KMS-11 (cell line): ENCODE measurements at regions not wholly inside any gene's neighbourhood (a gene's known extent, or its start where the extent isn't known, plus 50 kb on each side); places are given as distances from the start of the nearest gene placed in this dataset.

ENCODE experiments used
- H2AFZ ChIP-seq: fragments of 200-600 bp; sonication (generic); 2 replicates; pipeline ENCODE4 v1.6.1; 2016; ENCODE audit warnings: antibody characterized with exemption, mixed run types, low read depth
- H3K27ac ChIP-seq: fragments of 200-600 bp; sonication (generic); 2 replicates; pipeline ENCODE4 v1.6.1; 2016; ENCODE audit warnings: mild to moderate bottlenecking, mixed run types
- H3K27me3 ChIP-seq: fragments of 200-600 bp; sonication (generic); 2 replicates; pipeline ENCODE4 v1.6.1; 2017; ENCODE audit warnings: mild to moderate bottlenecking, low read depth, mixed run types, moderate library complexity; ENCODE audit not compliant: insufficient read depth
- H3K36me3 ChIP-seq: fragments of 200-600 bp; sonication (generic); 2 replicates; pipeline ENCODE4 v1.6.1; 2017; ENCODE audit warnings: mild to moderate bottlenecking, mixed run types; ENCODE audit not compliant: insufficient read depth
- H3K4me1 ChIP-seq: fragments of 200-600 bp; sonication (generic); 2 replicates; pipeline ENCODE4 v1.6.1; 2016; ENCODE audit warnings: mild to moderate bottlenecking, low read depth, mixed run types; ENCODE audit not compliant: poor library complexity, severe bottlenecking
- H3K4me2 ChIP-seq: fragments of 200-600 bp; sonication (generic); 2 replicates; pipeline ENCODE4 v1.7.0; 2016; ENCODE audit warnings: mild to moderate bottlenecking, mixed run types
- H3K4me3 ChIP-seq: fragments of 200-600 bp; sonication (generic); IDR thresholded peaks from 2 replicates; pipeline ENCODE4 v1.6.1; 2017; ENCODE audit warnings: low read depth, low read length, mixed read lengths; ENCODE audit not compliant: insufficient read depth
- H3K79me2 ChIP-seq: fragments of 200-600 bp; sonication (generic); 2 replicates; pipeline ENCODE4 v1.6.1; 2016; ENCODE audit warnings: low read depth, mixed run types; ENCODE audit not compliant: insufficient read depth
- H3K9ac ChIP-seq: fragments of 200-600 bp; sonication (generic); 2 replicates; pipeline ENCODE4 v1.6.1; 2016; ENCODE audit warnings: mild to moderate bottlenecking, mixed run types
- H4K20me1 ChIP-seq: fragments of 200-600 bp; sonication (generic); 2 replicates; pipeline ENCODE4 v1.6.1; 2016; ENCODE audit warnings: mild to moderate bottlenecking, mixed run types; ENCODE audit not compliant: insufficient read depth
- TF ChIP-seq, protein P1 (sequence below): fragments of 200-600 bp; sonication (generic); conservative IDR thresholded peaks from 2 replicates; pipeline ENCODE4 v1.6.1; 2017; ENCODE audit warnings: low read depth, mild to moderate bottlenecking, antibody characterized with exemption, low read length, moderate library complexity, mixed read lengths

DNA sequence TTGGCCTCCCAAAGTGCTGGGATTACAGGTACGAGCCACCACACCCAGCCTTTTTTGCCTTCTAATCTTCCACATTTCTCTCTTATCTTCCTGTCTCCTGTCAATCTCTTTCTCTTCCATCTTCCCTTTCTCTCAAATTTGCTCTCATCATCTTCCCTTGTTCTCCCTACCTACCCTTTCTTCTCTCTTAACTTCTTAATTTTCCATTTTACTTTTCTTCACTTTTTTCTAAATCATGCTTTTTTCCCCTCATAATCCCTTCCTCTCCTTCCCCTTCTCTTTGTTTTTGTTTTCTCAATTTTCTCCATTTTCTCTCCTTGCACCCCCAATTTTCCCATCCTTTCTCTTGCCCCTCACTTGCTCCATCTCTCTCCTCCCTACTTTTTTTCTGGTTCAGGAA, 545.7 kb downstream of the OMA1 start:
- TF ChIP-seq, protein P1, sequence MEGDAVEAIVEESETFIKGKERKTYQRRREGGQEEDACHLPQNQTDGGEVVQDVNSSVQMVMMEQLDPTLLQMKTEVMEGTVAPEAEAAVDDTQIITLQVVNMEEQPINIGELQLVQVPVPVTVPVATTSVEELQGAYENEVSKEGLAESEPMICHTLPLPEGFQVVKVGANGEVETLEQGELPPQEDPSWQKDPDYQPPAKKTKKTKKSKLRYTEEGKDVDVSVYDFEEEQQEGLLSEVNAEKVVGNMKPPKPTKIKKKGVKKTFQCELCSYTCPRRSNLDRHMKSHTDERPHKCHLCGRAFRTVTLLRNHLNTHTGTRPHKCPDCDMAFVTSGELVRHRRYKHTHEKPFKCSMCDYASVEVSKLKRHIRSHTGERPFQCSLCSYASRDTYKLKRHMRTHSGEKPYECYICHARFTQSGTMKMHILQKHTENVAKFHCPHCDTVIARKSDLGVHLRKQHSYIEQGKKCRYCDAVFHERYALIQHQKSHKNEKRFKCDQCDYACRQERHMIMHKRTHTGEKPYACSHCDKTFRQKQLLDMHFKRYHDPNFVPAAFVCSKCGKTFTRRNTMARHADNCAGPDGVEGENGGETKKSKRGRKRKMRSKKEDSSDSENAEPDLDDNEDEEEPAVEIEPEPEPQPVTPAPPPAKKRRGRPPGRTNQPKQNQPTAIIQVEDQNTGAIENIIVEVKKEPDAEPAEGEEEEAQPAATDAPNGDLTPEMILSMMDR = no peak
- Histone ChIP-seq H3K27ac (no peak overlapping the region), H3K79me2 (no peaks in the 10 kb centered on the region), H3K27me3 (no peaks in the 10 kb centered on the region), H3K4me3 (no peak overlapping the region), H4K20me1 (no peaks in the 10 kb centered on the region), H3K36me3 (no peaks in the 10 kb centered on the region), H3K9ac (no peak overlapping the region), H2AFZ (no peak overlapping the region), H3K4me2 (no peak overlapping the region), H3K4me1 (no peaks in the 10 kb centered on the region)

DNA sequence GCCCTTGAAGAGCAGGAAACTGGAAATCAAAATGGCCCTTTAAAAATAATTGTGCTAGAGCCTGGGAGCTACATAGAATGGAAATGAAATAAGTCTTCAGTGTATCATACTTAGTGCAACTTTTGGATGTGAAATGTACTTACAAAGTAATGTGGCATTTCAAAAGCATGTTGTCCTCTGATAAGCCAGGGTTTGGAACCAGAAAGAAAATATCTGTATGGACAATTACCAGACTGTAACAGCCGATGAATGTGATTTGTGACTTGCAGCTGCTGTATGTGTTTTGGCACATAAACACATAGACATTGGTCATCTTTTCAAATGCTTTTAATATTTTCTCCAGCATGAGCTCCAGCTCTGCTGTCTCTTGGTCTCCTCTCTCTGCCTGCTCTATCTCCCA, 546.4 kb downstream of the OMA1 start:
- H3K4me3 ChIP-seq = no peak overlapping the region
- TF ChIP-seq, protein P1 = no peak
- H3K9ac ChIP-seq = no peak overlapping the region
- no peaks in the 10 kb centered on the region for H3K4me1 ChIP-seq
- no peaks in the 10 kb centered on the region for H4K20me1 ChIP-seq
- no peak overlapping the region for H2AFZ ChIP-seq
- H3K36me3 ChIP-seq = no peaks in the 10 kb centered on the region
- no peak overlapping the region for H3K4me2 ChIP-seq
- H3K79me2 ChIP-seq = no peaks in the 10 kb centered on the region
- H3K27ac ChIP-seq = no peak overlapping the region
- no peaks in the 10 kb centered on the region for H3K27me3 ChIP-seq

DNA sequence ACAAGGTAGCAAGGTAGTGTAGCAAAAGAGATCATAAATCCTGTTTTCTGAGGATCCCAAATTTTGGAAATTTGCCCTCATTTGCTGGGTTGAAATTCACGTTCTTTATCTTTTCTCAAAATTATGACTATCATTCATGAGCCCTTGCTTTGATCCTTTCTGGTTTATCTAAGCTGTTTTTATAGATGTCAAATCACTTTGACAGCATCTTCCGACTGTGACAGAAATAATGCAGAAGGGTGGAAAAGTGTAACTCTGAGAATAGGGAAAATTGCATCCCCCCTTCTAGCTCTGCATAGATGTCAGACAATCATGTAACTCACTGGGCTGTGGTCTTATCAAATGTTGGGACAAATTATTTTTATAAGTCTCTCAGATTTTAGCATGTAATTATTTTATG, 550.1 kb downstream of the OMA1 start:
- Histone ChIP-seq H3K27me3 (no peaks in the 10 kb centered on the region), H3K4me2 (no peak overlapping the region), H4K20me1 (no peaks in the 10 kb centered on the region), H3K27ac (no peak overlapping the region), H3K9ac (no peak overlapping the region), H3K36me3 (no peaks in the 10 kb centered on the region), H2AFZ (no peak overlapping the region), H3K4me1 (no peaks in the 10 kb centered on the region), H3K79me2 (no peaks in the 10 kb centered on the region), H3K4me3 (no peak overlapping the region)
- TF ChIP-seq, protein P1 = no peak

DNA sequence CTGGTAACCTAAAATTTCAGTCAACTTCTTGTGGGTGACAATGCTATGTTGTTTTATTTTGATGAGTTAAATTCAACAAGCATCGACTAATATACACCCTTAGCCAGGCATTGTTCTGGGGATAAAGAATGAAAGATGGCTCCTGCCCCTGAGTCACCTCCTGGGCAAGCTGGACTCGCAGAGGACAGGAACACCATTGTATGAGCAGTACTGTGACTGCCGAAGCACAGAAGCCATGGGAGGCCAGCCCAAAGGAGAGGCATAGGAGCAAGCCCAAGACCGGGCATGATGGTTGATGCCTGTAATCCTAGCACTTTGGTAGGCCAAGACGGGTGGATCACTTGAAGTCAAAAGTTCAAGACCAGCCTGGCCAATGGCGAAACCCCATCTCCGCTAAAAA, 555.2 kb downstream of the OMA1 start:
- no peaks in the 10 kb centered on the region for H3K79me2 ChIP-seq
- TF ChIP-seq, protein P1 = no peak
- no peak overlapping the region for H3K4me3 ChIP-seq
- H3K27me3 ChIP-seq = no peaks in the 10 kb centered on the region
- H2AFZ ChIP-seq = no peak overlapping the region
- no peaks in the 10 kb centered on the region for H4K20me1 ChIP-seq
- no peaks in the 10 kb centered on the region for H3K36me3 ChIP-seq
- H3K27ac ChIP-seq = no peak overlapping the region
- H3K4me1 ChIP-seq = no peaks in the 10 kb centered on the region
- no peak overlapping the region for H3K4me2 ChIP-seq
- no peak overlapping the region for H3K9ac ChIP-seq

DNA sequence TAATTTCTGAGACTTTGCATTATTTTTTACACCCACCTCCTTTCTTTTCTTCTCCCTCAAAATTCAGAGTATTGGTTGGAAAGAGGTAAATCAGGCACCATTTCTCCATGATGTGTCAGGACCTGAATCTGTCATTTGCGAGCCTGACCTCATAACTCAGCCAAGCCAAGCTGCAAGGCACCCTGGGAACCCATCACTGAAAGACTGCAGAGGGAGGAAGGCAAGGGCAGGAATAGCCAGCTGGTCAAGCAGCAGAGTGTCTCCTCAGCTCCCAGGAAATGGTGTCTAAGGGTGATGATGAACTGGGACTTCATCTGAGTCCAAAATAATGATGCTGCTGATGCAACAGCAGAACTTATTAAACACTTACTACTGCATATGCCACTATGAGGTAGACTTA, 556.6 kb downstream of the OMA1 start:
- Histone ChIP-seq H3K4me1 (no peaks in the 10 kb centered on the region), H3K36me3 (no peaks in the 10 kb centered on the region), H3K27ac (no peak overlapping the region), H3K27me3 (no peaks in the 10 kb centered on the region), H3K4me2 (no peak overlapping the region), H3K79me2 (no peaks in the 10 kb centered on the region), H2AFZ (no peak overlapping the region), H4K20me1 (no peaks in the 10 kb centered on the region), H3K4me3 (no peak overlapping the region), H3K9ac (no peak overlapping the region)
- TF ChIP-seq, protein P1 = no peak
